Endodermal cell (in vitro differentiated cells): ENCODE measurements at regions not wholly inside any gene's neighbourhood (a gene's known extent, or its start where the extent isn't known, plus 50 kb on each side); places are given as distances from the start of the nearest gene placed in this dataset.
"Not testable (repeated sequence)": the region's sequence is repeated elsewhere in the genome, so short reads cannot be mapped to it uniquely, and the experiment has no call there.

Experiments
- DNase-seq: peaks from one replicate; pipeline ENCODE4 v3.0.0-alpha.2; 2017
- H3K27ac ChIP-seq: 2 replicates; pipeline ENCODE4 v1.5.1; 2013; ENCODE audit warnings: mild to moderate bottlenecking, low read depth, low read length, moderate library complexity
- H3K27me3 ChIP-seq: 2 replicates; pipeline ENCODE4 v1.6.1; 2013; ENCODE audit warnings: mild to moderate bottlenecking, low read length, moderate library complexity; ENCODE audit not compliant: insufficient read depth, control insufficient read depth, poor library complexity, severe bottlenecking
- H3K36me3 ChIP-seq: 2 replicates; pipeline ENCODE4 v1.7.0; 2013; ENCODE audit warnings: mild to moderate bottlenecking, low read length, moderate library complexity; ENCODE audit not compliant: control insufficient read depth, insufficient read depth
- H3K4me1 ChIP-seq: one replicate; pipeline ENCODE4 v1.7.0; 2013; ENCODE audit warnings: low read length; ENCODE audit not compliant: control insufficient read depth, insufficient read depth
- H3K4me3 ChIP-seq: 2 replicates; pipeline ENCODE4 v1.5.1; 2013; ENCODE audit warnings: mild to moderate bottlenecking, low read length, moderate library complexity
- H3K9ac ChIP-seq: 2 replicates; pipeline ENCODE4 v1.6.1; 2013; ENCODE audit warnings: mild to moderate bottlenecking, low read length, moderate library complexity; ENCODE audit not compliant: poor library complexity, severe bottlenecking; ENCODE audit errors: extremely low read depth
- H3K9me3 ChIP-seq: 2 replicates; pipeline ENCODE4 v1.6.1; 2013; ENCODE audit warnings: mild to moderate bottlenecking, low read length, moderate library complexity; ENCODE audit not compliant: control insufficient read depth
- H3K27ac Mint-ChIP-seq: 2 replicates; pipeline ENCODE4 v1.8.0; 2020; ENCODE audit warnings: mixed read lengths
- H3K27me3 Mint-ChIP-seq: 2 replicates; pipeline ENCODE4 v1.8.0; 2021; ENCODE audit warnings: mild to moderate bottlenecking, mixed read lengths; ENCODE audit not compliant: insufficient read depth
- H3K36me3 Mint-ChIP-seq: 2 replicates; pipeline ENCODE4 v1.8.0; 2020; ENCODE audit warnings: low read depth, mixed read lengths
- H3K4me1 Mint-ChIP-seq: 2 replicates; pipeline ENCODE4 v1.8.0; 2020; ENCODE audit warnings: mixed read lengths
- H3K4me3 Mint-ChIP-seq: 2 replicates; pipeline ENCODE4 v1.8.0; 2020; ENCODE audit warnings: mild to moderate bottlenecking, moderate library complexity, mixed read lengths
- H3K9me3 Mint-ChIP-seq: 2 replicates; pipeline ENCODE4 v1.8.0; 2020; ENCODE audit warnings: mild to moderate bottlenecking, mixed read lengths
- WGBS, 2 experiments: methylation state at CpG; one replicate each; pipeline versions ENCODE4 v1.1.5 to v1.1.7; 2013; ENCODE audit warnings: missing lambda C conversion rate in 2 of 2, mixed read lengths in 1 of 2; ENCODE audit not compliant: insufficient coverage in 1 of 2, insufficient read length in 1 of 2; 5-methylcytosine and 5-hydroxymethylcytosine counted together

DNA sequence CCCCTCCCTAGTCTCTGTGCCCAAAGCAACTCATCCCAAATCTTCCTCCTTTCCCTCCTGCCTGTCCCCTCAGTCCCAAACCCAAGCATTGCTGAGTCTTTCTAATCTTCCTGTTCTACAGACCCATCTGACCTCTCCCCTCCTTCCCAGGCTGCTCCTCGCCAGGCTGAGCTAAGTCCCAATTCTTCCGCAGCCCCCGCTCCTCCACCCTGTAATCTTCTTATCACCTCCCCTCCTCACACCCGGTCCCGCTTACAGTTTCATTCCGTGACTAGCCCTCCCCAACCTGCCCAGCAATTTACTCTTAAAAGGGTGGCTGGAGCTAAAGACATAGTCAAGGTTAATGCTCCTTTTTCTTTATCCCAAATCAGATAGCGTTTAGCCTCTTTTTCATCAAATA, 86.8 kb upstream of the ALDH3B2 start:
- not testable (repeated sequence) for H3K9me3 ChIP-seq, H3K27me3 ChIP-seq, H3K27me3 Mint-ChIP-seq, H3K4me3 Mint-ChIP-seq, H3K27ac Mint-ChIP-seq, H3K27ac ChIP-seq, H3K9me3 Mint-ChIP-seq
- peaks cover 32% of the 10 kb centered on the region for H3K4me1 Mint-ChIP-seq
- DNase-seq = peak; percentile 69
- 10 to 17% methylated on average over 1 to 7 of the region's 7 CpGs for WGBS, 2 experiments
- H3K36me3 Mint-ChIP-seq = peaks cover 30% of the 10 kb centered on the region
- Histone ChIP-seq H3K4me1 (peaks cover 14% of the 10 kb centered on the region), H3K36me3 (peaks cover 13% of the 10 kb centered on the region), H3K9ac (peak overlapping the region; percentile 76), H3K4me3 (peak overlapping the region; percentile 82)

DNA sequence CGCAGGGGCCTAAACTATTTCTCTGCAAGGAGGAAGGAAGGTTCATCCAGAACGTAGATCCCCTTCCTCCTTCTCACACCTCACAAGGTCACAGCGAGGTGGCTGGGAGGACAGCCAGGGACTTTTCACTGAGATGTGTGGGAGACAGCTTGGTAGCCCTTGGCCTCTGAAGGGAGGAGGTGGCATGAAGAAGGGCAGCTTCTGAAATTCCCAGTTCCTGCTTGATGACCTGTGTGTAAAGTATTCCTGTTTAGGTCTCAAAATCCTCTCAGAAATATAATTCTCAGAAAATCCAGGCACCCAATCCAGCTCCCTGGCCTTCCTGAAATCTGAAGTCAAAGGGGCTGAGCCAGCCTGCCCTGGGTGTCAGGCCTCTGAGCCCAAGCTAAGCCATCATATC, 84.9 kb upstream of the ALDH3B2 start:
- not testable (repeated sequence) for H3K27me3 ChIP-seq, H3K27me3 Mint-ChIP-seq, H3K27ac Mint-ChIP-seq, H3K9me3 ChIP-seq, H3K4me3 Mint-ChIP-seq, H3K9me3 Mint-ChIP-seq
- Histone ChIP-seq H3K36me3 (peaks cover 13% of the 10 kb centered on the region), H3K4me3 (peak overlapping the region; percentile 65), H3K27ac (peak overlapping the region; percentile 1), H3K4me1 (peaks cover 14% of the 10 kb centered on the region), H3K9ac (peak overlapping the region; percentile 49)
- 53% methylated on average over 1 of the region's 3 CpGs; no CpG with 5 or more reads in 1 of the 2 experiments for WGBS, 2 experiments
- Mint-ChIP-seq H3K4me1 (peaks cover 23% of the 10 kb centered on the region), H3K36me3 (peaks cover 16% of the 10 kb centered on the region)
- peak; percentile 66 for DNase-seq

DNA sequence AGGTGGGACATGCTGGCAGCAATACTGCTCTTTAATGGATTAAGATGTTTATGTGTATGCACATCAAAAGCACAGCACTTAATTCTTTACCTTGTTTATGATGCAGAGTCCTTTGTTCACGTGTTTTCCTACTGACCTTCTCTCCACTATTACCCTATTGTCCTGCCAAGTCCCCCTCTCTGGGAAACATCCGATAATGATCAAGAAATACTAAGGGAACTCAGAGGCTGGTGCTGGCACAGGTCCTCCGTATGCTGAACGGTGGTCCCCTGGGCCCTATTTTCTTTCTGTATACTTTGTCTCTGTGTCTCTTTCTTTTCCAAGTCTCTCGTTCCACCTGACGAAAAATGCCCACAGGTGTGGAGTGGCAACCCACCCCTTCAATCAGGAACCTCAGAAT, 84.0 kb upstream of the ALDH3B2 start:
- WGBS, 2 experiments = 26 to 65% methylated on average over 4 to 6 of the region's 6 CpGs
- Histone ChIP-seq H3K4me3 (peak overlapping the region; percentile 65), H3K4me1 (peaks cover 14% of the 10 kb centered on the region), H3K36me3 (peaks cover 13% of the 10 kb centered on the region), H3K9ac (peak overlapping the region; percentile 49), H3K27ac (peak overlapping the region; percentile 1)
- not testable (repeated sequence) for H3K27ac Mint-ChIP-seq, H3K27me3 ChIP-seq, H3K9me3 Mint-ChIP-seq, H3K4me3 Mint-ChIP-seq, H3K27me3 Mint-ChIP-seq, H3K9me3 ChIP-seq
- DNase-seq = peak; percentile 68
- H3K36me3 Mint-ChIP-seq = peaks cover 16% of the 10 kb centered on the region
- H3K4me1 Mint-ChIP-seq = peaks cover 28% of the 10 kb centered on the region

GRCh38 chr11:67758009-67758408, 83.6 kb upstream of the ALDH3B2 start:
- WGBS, 2 experiments = 1 to 40% methylated on average over 3 to 4 of the region's 5 CpGs
- H3K9me3 ChIP-seq, H3K9me3 Mint-ChIP-seq, H3K27ac Mint-ChIP-seq, H3K27me3 Mint-ChIP-seq, H3K4me3 Mint-ChIP-seq, H3K27me3 ChIP-seq, H3K27ac ChIP-seq: not testable (repeated sequence)
- Histone ChIP-seq H3K4me1 (peaks cover 14% of the 10 kb centered on the region), H3K36me3 (peaks cover 13% of the 10 kb centered on the region), H3K9ac (peak overlapping the region; percentile 49), H3K4me3 (peak overlapping the region; percentile 66)
- peaks cover 32% of the 10 kb centered on the region for H3K4me1 Mint-ChIP-seq
- H3K36me3 Mint-ChIP-seq = peaks cover 16% of the 10 kb centered on the region
- DNase-seq = peak; percentile 85

DNA sequence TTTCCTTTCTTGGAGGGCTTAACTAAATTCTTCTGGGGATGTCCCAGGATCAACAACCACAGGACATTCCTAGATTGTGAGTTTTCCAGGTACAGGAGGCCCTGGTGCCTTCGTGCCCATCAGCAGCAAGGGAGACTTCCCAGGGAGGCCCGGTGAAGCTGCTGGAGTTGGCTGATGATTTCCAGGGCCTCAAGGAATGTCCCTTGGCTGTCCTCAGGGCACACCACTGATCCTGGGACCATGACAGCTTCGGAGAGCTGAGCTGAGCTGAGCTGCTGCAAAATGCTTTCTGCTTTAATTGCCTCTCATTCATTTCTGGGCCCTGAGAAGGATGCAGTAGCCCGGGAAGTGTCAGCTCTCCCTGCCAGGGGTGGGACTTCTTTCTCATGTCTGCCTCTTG, 79.4 kb upstream of the ALDH3B2 start:
- H3K36me3 Mint-ChIP-seq, H3K4me3 Mint-ChIP-seq, H3K4me3 ChIP-seq, H3K27me3 ChIP-seq, H3K4me1 ChIP-seq, H3K9me3 Mint-ChIP-seq, H3K9ac ChIP-seq, H3K27ac ChIP-seq, H3K9me3 ChIP-seq, H3K27me3 Mint-ChIP-seq: not testable (repeated sequence)
- peaks cover 10% of the 10 kb centered on the region for H3K36me3 ChIP-seq
- WGBS, 2 experiments = 72 to 80% methylated on average over 1 to 4 of the region's 4 CpGs
- DNase-seq = peak; percentile 63
- peak overlapping the region; percentile 75 for H3K27ac Mint-ChIP-seq
- H3K4me1 Mint-ChIP-seq = peaks cover 34% of the 10 kb centered on the region
